Activated CD4-positive, CD25-positive, alpha-beta regulatory T cell treated with anti-CD3 and anti-CD28 coated beads, Interleukin-2, amount 50 U/mL, for 24 hours (primary cell): ENCODE measurements at regions not wholly inside any gene's neighbourhood (a gene's known extent, or its start where the extent isn't known, plus 50 kb on each side); places are given as distances from the start of the nearest gene placed in this dataset.

ENCODE experiments used
- ATAC-seq, 2 donors: fragments of 150-1000 bp; cut with Tn5 transposase; one replicate each; pipeline ENCODE4 v1.10.0; 2021; ENCODE audit warnings: mild to moderate bottlenecking in 1 of 2, moderate library complexity in 1 of 2

DNA sequence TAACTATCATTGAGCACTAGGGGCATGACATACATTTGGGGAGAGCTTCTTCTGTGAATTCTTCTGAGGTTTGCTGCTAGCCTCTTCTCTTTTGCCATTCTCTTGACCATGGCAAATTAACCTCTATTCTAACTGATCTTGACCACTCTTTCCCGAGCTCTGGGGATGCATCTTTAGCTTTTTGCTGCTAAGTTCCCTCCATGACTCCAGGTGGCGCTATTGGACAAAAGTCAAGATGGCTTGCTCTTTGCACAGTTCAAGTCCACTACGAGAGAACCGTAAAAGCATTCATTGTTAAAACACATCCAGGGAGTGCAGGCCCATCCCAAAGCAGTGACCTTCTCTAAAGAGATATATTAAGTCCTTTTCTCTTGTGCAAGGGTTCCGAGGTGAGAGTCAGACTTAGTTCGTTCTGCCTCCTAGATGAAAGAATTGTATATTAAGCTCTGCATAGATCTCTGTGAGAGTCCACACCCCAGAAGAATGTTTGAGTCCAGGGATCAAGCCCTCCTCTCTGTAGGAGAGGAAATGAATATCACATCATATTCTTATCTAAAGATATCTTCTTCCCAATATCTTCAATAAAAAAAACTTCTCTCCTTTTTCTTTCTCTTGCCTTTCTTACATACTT lies 1152.9 kb upstream of the CDH6 start:
- ATAC-seq = no peak

DNA sequence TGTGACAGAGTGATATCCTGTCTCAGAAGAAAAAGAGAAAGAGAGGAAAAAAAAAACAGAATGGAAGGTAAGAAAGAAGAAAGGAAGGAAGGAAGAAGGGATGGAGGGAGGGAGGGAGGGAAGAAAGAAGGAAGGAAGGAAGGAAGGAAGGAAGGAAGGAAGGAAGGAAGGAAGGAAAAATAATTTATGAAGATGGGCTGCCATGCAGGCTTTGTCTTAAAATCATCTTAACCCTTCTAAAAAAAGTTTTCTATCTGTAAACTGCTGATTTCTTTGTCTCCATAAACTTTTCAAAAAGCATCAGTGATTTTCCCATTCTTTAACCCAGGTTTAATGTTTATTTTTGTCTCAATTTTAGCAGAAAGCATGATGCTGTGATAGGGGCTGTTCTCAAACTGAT lies 1154.1 kb upstream of the CDH6 start:
- no peak for ATAC-seq

- no peak for ATAC-seq
Measured at GRCh38 chr5:30034870-30035269, 1158.6 kb upstream of the CDH6 start.

DNA sequence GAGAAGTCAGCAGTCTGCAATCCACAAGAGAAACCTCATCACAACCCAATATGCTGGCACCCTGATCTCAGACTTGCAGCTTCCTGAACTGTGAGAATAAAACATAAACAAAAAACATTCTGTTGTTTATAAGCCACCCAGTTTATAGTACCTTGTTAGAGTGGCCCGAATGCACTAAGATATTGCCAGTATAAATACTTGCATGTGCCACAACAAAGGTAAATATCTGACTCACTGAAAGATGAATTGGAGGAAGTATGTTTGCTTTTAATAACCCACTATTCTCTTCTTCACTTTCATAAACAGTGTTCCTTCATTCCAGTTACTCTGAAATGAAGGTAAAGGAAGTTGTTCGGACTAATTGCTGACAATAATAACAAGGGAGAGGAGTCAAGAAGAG lies 1163.4 kb upstream of the CDH6 start:
- ATAC-seq = no peak

GRCh38 chr5:30001826-30002225 lies 1191.7 kb upstream of the CDH6 start:
- ATAC-seq = no peak

GRCh38 chr5:30000231-30000630 lies 1193.3 kb upstream of the CDH6 start:
- ATAC-seq = no peak

DNA sequence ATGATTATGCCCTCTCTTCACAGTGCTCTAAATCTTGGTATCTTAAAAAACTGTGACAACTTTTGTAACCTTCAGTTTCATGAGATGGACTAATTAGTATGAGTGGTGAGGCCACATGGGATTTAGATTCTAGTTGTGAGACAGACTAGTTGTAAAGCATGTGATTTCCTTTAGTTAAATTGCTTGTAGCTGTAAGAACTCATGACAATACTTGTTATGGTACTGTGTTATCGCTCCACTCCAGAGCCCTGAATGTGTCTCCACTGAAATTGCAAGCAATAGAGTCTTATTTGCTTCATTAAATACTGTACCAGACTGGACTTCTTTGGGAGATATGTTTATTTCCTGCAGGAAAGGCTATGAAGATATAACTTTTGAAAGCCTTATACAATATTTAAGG lies 1198.3 kb upstream of the CDH6 start:
- ATAC-seq = no peak

GRCh38 chr5:29994519-29994918 lies 1199.0 kb upstream of the CDH6 start:
- ATAC-seq = no peak

DNA sequence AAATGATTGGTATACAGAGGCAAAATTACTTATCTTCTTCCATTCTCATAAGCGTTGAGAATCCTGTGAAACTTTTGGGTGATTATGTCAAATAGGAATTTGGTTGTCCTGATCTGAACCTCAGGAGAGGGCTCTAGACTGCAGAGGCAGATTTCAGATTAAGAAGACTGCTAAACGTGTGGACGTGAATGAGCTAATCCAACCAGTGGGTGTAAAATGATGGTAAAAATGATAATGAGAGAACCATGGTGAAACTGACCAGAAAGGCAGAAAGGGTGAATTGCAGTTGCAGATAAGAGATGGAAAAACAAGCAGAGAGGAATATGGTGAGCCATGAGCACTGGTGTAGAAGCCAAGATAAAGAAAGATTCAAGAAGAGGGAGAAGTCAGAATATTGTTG lies 1200.2 kb upstream of the CDH6 start:
- ATAC-seq = no peak

GRCh38 chr5:29992248-29992647 lies 1201.2 kb upstream of the CDH6 start:
- no peak for ATAC-seq

DNA sequence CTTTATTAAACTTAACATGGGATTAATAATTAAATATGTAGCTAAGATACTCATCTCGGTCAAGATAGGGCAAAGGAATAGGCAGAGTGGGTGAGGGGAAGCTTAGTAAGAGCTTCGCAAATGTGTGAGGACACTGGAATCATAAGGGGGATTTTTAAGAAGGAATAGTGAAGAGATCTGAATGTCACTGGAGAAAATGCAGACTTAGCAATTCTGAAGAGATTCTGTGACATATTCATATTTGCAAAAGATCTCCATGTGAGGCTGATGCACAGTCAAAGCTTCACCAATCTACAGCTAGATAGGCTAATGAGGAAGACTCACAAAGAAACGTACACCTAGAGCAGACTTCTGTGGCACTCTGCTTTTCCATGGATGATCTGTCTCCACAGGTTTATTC lies 1202.8 kb upstream of the CDH6 start:
- no peak for ATAC-seq

DNA sequence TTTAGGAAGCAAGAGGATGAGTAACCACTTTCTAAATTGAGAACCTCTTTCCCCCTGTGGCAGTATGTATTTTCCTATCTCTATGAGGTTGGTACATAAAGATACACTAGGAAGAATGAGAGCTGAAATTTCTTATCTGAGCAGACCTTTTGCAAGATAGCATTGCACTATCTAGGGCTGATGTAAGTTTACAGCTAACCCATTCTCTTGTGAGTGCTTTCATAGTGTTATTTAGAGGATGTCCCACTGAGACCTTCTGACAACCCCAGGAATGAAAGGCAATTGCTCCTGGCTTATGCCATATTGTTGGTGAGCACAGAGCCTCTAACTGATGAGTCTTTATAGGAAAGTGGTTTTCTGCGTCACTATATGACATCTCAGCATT lies 1209.3 kb upstream of the CDH6 start:
- ATAC-seq = no peak

DNA sequence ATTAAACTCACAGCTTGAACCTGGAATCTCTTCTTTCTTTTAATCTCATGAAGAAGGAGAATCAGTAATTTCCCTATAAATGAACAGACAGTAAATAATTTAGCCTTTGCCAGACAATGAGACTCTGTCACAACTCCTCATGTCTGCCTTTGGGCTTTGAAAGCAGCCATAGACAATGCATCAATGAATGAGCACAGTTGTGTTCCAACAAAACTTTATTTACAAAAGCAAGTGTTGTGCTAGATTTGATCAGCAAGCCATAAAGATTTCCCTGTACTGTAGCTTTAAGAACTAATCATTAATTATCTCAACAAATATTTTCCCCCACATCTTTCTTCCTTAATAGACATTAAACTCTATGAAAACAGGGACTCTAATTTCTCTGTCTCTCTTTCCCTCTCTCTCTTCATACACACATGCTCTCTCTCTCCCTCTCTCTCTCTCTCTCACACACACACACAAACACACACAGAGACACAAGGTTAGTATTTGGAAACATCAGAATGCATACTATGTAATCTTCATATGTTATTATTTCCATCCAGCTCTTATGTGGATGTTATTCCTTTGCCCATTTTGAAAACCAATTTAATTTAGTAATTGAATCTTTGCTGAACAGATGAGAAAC lies 1209.8 kb upstream of the CDH6 start:
- ATAC-seq = no peak

- no peak for ATAC-seq
Measured at GRCh38 chr5:29982457-29982856, 1211.0 kb upstream of the CDH6 start.

- ATAC-seq = no peak
Measured at GRCh38 chr5:29972597-29972996, 1220.9 kb upstream of the CDH6 start.

- no peak for ATAC-seq
Measured at GRCh38 chr5:29963956-29964355, 1229.5 kb upstream of the CDH6 start.

DNA sequence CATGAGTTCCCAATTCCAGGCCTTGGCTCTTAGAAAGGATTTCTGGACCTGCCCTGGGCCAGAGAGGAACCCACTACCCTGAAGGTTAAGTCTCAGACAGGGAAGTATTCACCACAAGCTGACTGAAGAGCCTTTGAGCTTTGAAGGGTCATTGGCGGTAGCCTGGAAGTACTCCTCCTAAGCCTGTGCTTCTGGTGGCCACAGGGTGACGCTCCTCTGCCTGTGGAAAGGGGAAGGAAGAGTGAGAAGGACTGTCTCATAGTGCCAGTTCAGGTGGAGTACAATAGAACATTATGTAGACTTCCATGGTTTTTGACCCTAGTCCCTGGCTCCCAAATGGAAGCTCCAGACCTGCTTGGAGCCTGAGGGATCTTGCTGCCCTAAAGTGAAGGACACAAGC lies 1233.2 kb upstream of the CDH6 start:
- no peak for ATAC-seq

- no peak for ATAC-seq
Measured at GRCh38 chr5:29950416-29951145, 1242.9 kb upstream of the CDH6 start.

DNA sequence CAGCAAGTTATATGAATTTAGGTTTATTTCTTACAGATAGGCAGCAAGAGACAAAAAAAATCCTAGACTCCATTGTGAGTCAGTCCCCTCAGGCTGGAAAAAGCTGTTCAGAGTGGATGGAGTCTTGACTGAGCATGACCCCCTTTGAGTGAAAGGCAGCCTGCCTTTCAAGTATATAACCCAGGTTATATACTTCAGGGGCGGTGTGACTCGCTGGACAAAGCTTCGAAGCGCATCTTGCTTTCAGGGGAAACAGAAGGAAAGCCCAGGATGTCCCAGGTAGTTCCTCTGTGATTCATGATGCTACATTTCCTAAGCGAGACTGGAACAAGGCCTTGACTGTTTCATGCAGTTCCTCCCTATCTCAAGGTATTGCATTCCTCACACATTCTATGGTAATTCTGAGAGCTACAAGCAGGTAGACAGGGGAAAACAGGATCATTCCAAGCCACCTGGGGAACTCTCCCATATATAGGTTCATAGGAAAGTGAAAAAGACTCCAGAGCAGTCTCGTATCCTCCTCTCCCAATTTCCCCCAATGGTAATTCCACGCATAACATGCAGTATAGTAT lies 1244.1 kb upstream of the CDH6 start:
- ATAC-seq = no peak

DNA sequence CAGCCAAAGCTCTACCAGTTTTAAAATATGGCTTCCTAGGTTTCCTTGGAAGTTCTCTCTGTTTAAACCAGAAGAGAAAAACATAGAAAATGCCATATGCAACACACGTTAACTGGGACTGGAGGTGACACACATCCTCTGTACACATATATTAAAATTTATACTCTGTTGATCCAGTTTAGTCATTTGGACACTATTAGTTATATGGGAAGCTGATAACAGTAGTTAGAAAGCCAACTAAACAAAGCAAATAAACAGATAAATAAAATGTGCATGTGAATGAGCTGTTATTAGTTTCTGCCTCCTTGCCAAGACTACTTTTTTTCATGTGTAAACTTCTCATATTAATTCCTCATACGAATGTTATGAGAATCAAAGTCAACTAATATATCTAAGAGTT lies 1249.2 kb upstream of the CDH6 start:
- ATAC-seq = no peak

- ATAC-seq = no peak
Measured at GRCh38 chr5:29942089-29942488, 1251.4 kb upstream of the CDH6 start.

DNA sequence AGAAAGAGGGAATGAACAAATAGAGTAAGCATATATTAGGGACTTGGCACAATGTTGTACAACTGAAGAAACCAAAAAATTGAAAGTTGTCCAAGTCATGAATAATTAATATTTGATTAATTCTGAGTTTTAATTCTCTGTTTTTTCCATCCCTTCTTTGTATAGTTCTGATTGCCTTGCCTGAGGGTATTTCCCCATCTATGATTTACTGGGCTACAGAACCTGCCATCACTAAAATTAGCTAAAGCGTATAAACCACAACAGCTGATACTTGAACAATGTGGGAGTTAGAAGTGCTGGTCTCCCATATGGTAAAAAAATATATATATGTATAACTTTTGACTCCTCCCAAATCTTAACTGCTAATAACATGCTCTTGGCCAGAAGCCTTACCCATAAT lies 1253.5 kb upstream of the CDH6 start:
- no peak for ATAC-seq

GRCh38 chr5:29935371-29935770 lies 1258.1 kb upstream of the CDH6 start:
- no peak for ATAC-seq

DNA sequence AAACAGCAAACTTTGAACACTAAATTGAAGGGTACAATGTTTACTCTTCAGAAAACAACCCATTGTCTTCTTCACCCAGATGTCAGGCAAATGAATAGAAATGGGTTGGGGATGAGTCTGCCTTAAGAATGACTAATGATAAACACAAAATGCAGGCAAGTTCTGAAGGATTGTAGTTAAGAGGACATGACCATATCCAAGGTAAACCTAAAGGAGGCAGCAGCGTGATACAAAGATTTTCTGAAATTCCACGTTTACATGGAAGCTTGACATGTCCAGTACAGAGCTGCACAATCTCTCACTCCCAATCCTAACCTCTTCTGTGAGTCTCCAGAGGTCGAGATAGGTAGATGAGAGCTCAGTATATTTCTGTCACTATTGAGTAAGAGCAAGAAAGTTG lies 1263.2 kb upstream of the CDH6 start:
- ATAC-seq = no peak
